H9 (cell line): ENCODE measurements at regions not wholly inside any gene's neighbourhood (a gene's known extent, or its start where the extent isn't known, plus 50 kb on each side); places are given as distances from the start of the nearest gene placed in this dataset.

Source experiments
- DNase-seq: peaks from one replicate; pipeline ENCODE4 v3.0.0-alpha.2; 2017
- H2AFZ ChIP-seq: one replicate; pipeline ENCODE4 v1.6.1; 2013; ENCODE audit warnings: mild to moderate bottlenecking, low read length, control low read depth, moderate library complexity
- H2AK5ac ChIP-seq: 2 replicates; pipeline ENCODE4 v1.6.1; 2013; ENCODE audit warnings: low read length, control low read depth, mixed read lengths; ENCODE audit not compliant: insufficient read length
- H2BK120ac ChIP-seq: one replicate; pipeline ENCODE4 v1.6.1; 2013; ENCODE audit warnings: low read depth, mild to moderate bottlenecking, low read length, control low read depth, inconsistent platforms; ENCODE audit not compliant: poor library complexity, severe bottlenecking
- H2BK12ac ChIP-seq: 2 replicates; pipeline ENCODE4 v1.6.1; 2013; ENCODE audit warnings: low read length, control low read depth, mixed read lengths, low read depth; ENCODE audit not compliant: insufficient read length
- H2BK15ac ChIP-seq: 2 replicates; pipeline ENCODE4 v1.6.1; 2013; ENCODE audit warnings: low read depth, low read length, control low read depth
- H2BK20ac ChIP-seq: one replicate; pipeline ENCODE4 v1.6.1; 2013; ENCODE audit warnings: low read depth, mild to moderate bottlenecking, low read length, control low read depth, inconsistent platforms; ENCODE audit not compliant: poor library complexity, severe bottlenecking
- H2BK5ac ChIP-seq: 2 replicates; pipeline ENCODE4 v1.6.1; 2013; ENCODE audit warnings: low read length, control low read depth, mixed read lengths; ENCODE audit not compliant: insufficient read length
- H3K14ac ChIP-seq: 2 replicates; pipeline ENCODE4 v1.6.1; 2013; ENCODE audit warnings: low read length, control low read depth; ENCODE audit not compliant: insufficient read depth
- H3K18ac ChIP-seq: 2 replicates; pipeline ENCODE4 v1.6.1; 2013; ENCODE audit warnings: low read depth, mild to moderate bottlenecking, mixed read lengths, low read length, control low read depth; ENCODE audit not compliant: insufficient read length
- H3K23ac ChIP-seq: 2 replicates; pipeline ENCODE4 v1.6.1; 2013; ENCODE audit warnings: low read length, control low read depth, mixed read lengths, low read depth; ENCODE audit not compliant: insufficient read length
- H3K23me2 ChIP-seq: 2 replicates; pipeline ENCODE4 v1.6.1; 2013; ENCODE audit warnings: low read depth, mild to moderate bottlenecking, mixed read lengths, low read length, control low read depth; ENCODE audit not compliant: insufficient read length, poor library complexity, severe bottlenecking
- H3K27ac ChIP-seq: 2 replicates; pipeline ENCODE4 v1.5.1; 2013; ENCODE audit warnings: low read length, control low read depth, mixed read lengths, low read depth; ENCODE audit not compliant: insufficient read length
- H3K27me3 ChIP-seq: 2 replicates; pipeline ENCODE4 v1.6.1; 2013; ENCODE audit warnings: low read length, control low read depth, inconsistent platforms; ENCODE audit not compliant: insufficient read depth
- H3K4ac ChIP-seq: 2 replicates; pipeline ENCODE4 v1.6.1; 2013; ENCODE audit warnings: low read depth, mild to moderate bottlenecking, control low read depth, inconsistent platforms, low read length, moderate library complexity
- H3K4me1 ChIP-seq: 2 replicates; pipeline ENCODE4 v1.6.1; 2013; ENCODE audit warnings: low read length, control low read depth, inconsistent platforms; ENCODE audit not compliant: insufficient read depth
- H3K4me2 ChIP-seq: 2 replicates; pipeline ENCODE4 v1.6.1; 2013; ENCODE audit warnings: low read length, control low read depth, mixed read lengths; ENCODE audit not compliant: insufficient read length, insufficient read depth
- H3K56ac ChIP-seq: 2 replicates; pipeline ENCODE4 v1.6.1; 2013; ENCODE audit warnings: low read depth, mild to moderate bottlenecking, mixed read lengths, low read length, control low read depth; ENCODE audit not compliant: insufficient read length
- H3K79me1 ChIP-seq: 2 replicates; pipeline ENCODE4 v1.6.1; 2013; ENCODE audit warnings: low read depth, mild to moderate bottlenecking, moderate library complexity, low read length, control low read depth, inconsistent platforms; ENCODE audit not compliant: insufficient read depth, poor library complexity, severe bottlenecking
- H3K79me2 ChIP-seq: 2 replicates; pipeline ENCODE4 v1.6.1; 2013; ENCODE audit warnings: low read length, control low read depth, inconsistent platforms; ENCODE audit not compliant: insufficient read depth
- H3K9ac ChIP-seq: 2 replicates; pipeline ENCODE4 v1.6.1; 2013; ENCODE audit warnings: low read length, control low read depth, mixed read lengths; ENCODE audit not compliant: insufficient read length; ENCODE audit errors: extremely low read depth
- H3K9me3 ChIP-seq: one replicate; pipeline ENCODE4 v1.6.1; 2013; ENCODE audit warnings: low read depth, low read length, inconsistent platforms; ENCODE audit not compliant: control insufficient read depth
- H3T11ph ChIP-seq: one replicate; pipeline ENCODE4 v1.6.1; 2013; ENCODE audit warnings: mild to moderate bottlenecking, low read length, control low read depth, inconsistent platforms
- H4K20me1 ChIP-seq: one replicate; pipeline ENCODE4 v1.6.1; 2013; ENCODE audit not compliant: control insufficient read depth, insufficient read length, insufficient read depth
- H4K5ac ChIP-seq: 2 replicates; pipeline ENCODE4 v1.6.1; 2013; ENCODE audit warnings: low read depth, mild to moderate bottlenecking, mixed read lengths, low read length, control low read depth; ENCODE audit not compliant: insufficient read length
- H4K8ac ChIP-seq: replicated peaks from 2 replicates; pipeline ENCODE4 v1.6.1; 2013; ENCODE audit warnings: low read length, control low read depth, mixed read lengths, low read depth; ENCODE audit not compliant: insufficient read length
- H4K91ac ChIP-seq: 2 replicates; pipeline ENCODE4 v1.6.1; 2013; ENCODE audit warnings: low read depth, mild to moderate bottlenecking, moderate library complexity, mixed read lengths, low read length, control low read depth; ENCODE audit not compliant: insufficient read length
- H3K27ac Mint-ChIP-seq, 3 experiments: 2 replicates in 2 of 3; 3 replicates in 1 of 3; pipeline ENCODE4 v1.8.0; 2020 to 2021; ENCODE audit warnings: mixed read lengths in 3 of 3, mild to moderate bottlenecking in 1 of 3, moderate library complexity in 1 of 3
- H3K27me3 Mint-ChIP-seq: 2 replicates; pipeline ENCODE4 v1.8.0; 2021; ENCODE audit warnings: low read depth, mild to moderate bottlenecking, moderate library complexity, mixed read lengths
- H3K36me3 Mint-ChIP-seq, 3 experiments: 2 replicates in 2 of 3; 3 replicates in 1 of 3; pipeline ENCODE4 v1.8.0; 2020 to 2021; ENCODE audit warnings: low read depth in 3 of 3, mixed read lengths in 3 of 3; ENCODE audit not compliant: insufficient read depth in 1 of 3
- H3K4me1 Mint-ChIP-seq, 2 experiments: 2 replicates each; pipeline ENCODE4 v1.8.0; 2020; ENCODE audit warnings: mixed read lengths in 2 of 2
- H3K4me3 Mint-ChIP-seq, 2 experiments: 2 replicates in 1 of 2; 3 replicates in 1 of 2; pipeline ENCODE4 v1.8.0; 2020 to 2021; ENCODE audit warnings: mild to moderate bottlenecking in 2 of 2, mixed read lengths in 2 of 2, moderate library complexity in 1 of 2
- H3K9me3 Mint-ChIP-seq, 2 experiments: 2 replicates in 1 of 2; 3 replicates in 1 of 2; pipeline ENCODE4 v1.8.0; 2020; ENCODE audit warnings: mild to moderate bottlenecking in 2 of 2, mixed read lengths in 2 of 2, moderate library complexity in 1 of 2
- WGBS: extraction: QIAGEN DNeasy Blood & Tissue Kit; methylation state at CpG from one replicate; pipeline ENCODE4 v1.1.7; 2013; ENCODE audit warnings: missing lambda C conversion rate, low lambda C conversion rate, mixed read lengths; ENCODE audit not compliant: insufficient read length; ENCODE audit errors: extremely low coverage; 5-methylcytosine and 5-hydroxymethylcytosine counted together
- TF ChIP-seq, protein P1 (sequence below): fragments of 200-600 bp; sonication (generic); conservative IDR thresholded peaks from 3 replicates; pipeline ENCODE4 v1.8.0; 2021; ENCODE audit warnings: antibody characterized with exemption, mild to moderate bottlenecking

DNA sequence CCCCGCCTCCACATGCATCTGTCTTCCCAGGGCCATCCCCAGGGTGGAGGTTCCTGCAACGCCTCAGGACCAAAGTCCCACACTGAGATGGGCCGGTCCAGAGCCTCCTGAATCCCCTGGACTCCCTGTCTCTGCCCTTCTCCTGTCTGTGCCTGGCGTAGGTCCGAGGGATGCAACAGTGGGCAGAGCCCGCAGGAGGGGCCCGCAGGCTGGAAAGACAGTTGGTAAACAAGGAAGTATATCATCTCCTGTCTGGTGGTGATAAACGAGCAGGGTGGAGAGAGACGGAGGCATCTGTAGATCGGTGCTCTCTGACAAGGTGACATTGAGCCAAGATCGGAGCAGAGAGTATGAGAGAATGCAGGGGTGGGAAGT is 72.6 kb upstream of the RAB6C start:
- H3K23me2 ChIP-seq = no peaks in the 10 kb centered on the region
- no peaks in the 10 kb centered on the region; the same call in 1 of the 2 replicates for H3K27me3 Mint-ChIP-seq
- H3K36me3 Mint-ChIP-seq = no peaks in the 10 kb centered on the region
- H3K4ac ChIP-seq = no peak overlapping the region
- no peak overlapping the region for H2BK5ac ChIP-seq
- H4K5ac ChIP-seq = no peak overlapping the region
- H3K56ac ChIP-seq = no peak overlapping the region
- H3K9ac ChIP-seq = no peak overlapping the region
- peaks cover 15 to 19% of the 10 kb centered on the region in 2 experiments for H3K4me1 Mint-ChIP-seq
- H2AFZ ChIP-seq = no peak overlapping the region
- TF ChIP-seq, protein P1, sequence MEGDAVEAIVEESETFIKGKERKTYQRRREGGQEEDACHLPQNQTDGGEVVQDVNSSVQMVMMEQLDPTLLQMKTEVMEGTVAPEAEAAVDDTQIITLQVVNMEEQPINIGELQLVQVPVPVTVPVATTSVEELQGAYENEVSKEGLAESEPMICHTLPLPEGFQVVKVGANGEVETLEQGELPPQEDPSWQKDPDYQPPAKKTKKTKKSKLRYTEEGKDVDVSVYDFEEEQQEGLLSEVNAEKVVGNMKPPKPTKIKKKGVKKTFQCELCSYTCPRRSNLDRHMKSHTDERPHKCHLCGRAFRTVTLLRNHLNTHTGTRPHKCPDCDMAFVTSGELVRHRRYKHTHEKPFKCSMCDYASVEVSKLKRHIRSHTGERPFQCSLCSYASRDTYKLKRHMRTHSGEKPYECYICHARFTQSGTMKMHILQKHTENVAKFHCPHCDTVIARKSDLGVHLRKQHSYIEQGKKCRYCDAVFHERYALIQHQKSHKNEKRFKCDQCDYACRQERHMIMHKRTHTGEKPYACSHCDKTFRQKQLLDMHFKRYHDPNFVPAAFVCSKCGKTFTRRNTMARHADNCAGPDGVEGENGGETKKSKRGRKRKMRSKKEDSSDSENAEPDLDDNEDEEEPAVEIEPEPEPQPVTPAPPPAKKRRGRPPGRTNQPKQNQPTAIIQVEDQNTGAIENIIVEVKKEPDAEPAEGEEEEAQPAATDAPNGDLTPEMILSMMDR = no peak
- no peaks in the 10 kb centered on the region; a peak in 1 of 5 replicates for H3K9me3 Mint-ChIP-seq
- H3K27ac Mint-ChIP-seq = peak overlapping the region in 1 of 3 experiments; percentile 67; a peak in 1 of 7 replicates
- H2BK120ac ChIP-seq = no peak overlapping the region
- no peak overlapping the region for H3K4me2 ChIP-seq
- H2BK15ac ChIP-seq = no peak overlapping the region
- no peak overlapping the region for H3K14ac ChIP-seq
- no peaks in the 10 kb centered on the region for H3K79me1 ChIP-seq
- no peak overlapping the region for H3K23ac ChIP-seq
- H3T11ph ChIP-seq = no peak overlapping the region
- no peak overlapping the region for H3K4me3 Mint-ChIP-seq
- DNase-seq = peak; percentile 18
- no peaks in the 10 kb centered on the region; the same call in 1 of the 2 replicates for H3K27me3 ChIP-seq
- no peaks in the 10 kb centered on the region for H3K9me3 ChIP-seq
- H2BK12ac ChIP-seq = no peak overlapping the region
- no peaks in the 10 kb centered on the region for H3K4me1 ChIP-seq
- H3K79me2 ChIP-seq = no peaks in the 10 kb centered on the region
- no CpG with 5 or more reads among the region's 11 CpGs for WGBS
- no peak overlapping the region for H2BK20ac ChIP-seq
- no peak overlapping the region for H4K8ac ChIP-seq
- no peak overlapping the region for H2AK5ac ChIP-seq
- H3K27ac ChIP-seq = no peak overlapping the region
- H4K20me1 ChIP-seq = no peaks in the 10 kb centered on the region
- H4K91ac ChIP-seq = no peak overlapping the region
- H3K18ac ChIP-seq = no peak overlapping the region
